Common myeloid progenitor, CD34-positive (primary cell): ENCODE measurements at regions not wholly inside any gene's neighbourhood (a gene's known extent, or its start where the extent isn't known, plus 50 kb on each side); places are given as distances from the start of the nearest gene placed in this dataset.
"Not testable (repeated sequence)": the region's sequence is repeated elsewhere in the genome, so short reads cannot be mapped to it uniquely, and the experiment has no call there.

Experiments used
- CTCF ChIA-PET: fragments of 350-600 bp; sonication (Branson Sonifier 250); formaldehyde crosslinking; loops from one replicate; lab custom pipeline; 2021; ENCODE audit warnings: antibody characterized with exemption; lab: Charles Lee
- POLR2A ChIA-PET: fragments of 350-600 bp; sonication (Branson Sonifier 250); formaldehyde crosslinking; loops from one replicate; lab custom pipeline; 2021; ENCODE audit warnings: antibody characterized with exemption; lab: Charles Lee
- DNase-seq, 3 donors: peaks; one replicate each; pipeline versions ENCODE4 v3.0.0 to v3.0.0-alpha.2; 2013
- H3K27ac ChIP-seq, 2 experiments: 1 replicate in 1 of 2; 2 replicates in 1 of 2; pipeline ENCODE4 v1.7.0; 2013; ENCODE audit warnings: inconsistent platforms in 2 of 2, low read length in 2 of 2, mild to moderate bottlenecking in 2 of 2, low read depth in 1 of 2, moderate library complexity in 1 of 2; ENCODE audit not compliant: severe bottlenecking in 2 of 2, insufficient read depth in 1 of 2, poor library complexity in 1 of 2
- H3K27me3 ChIP-seq, 5 experiments: replicated peaks in 2 of 5; 1 replicate in 3 of 5; 2 replicates in 2 of 5; pipeline versions ENCODE4 v1.6.1 to v1.7.0; 2013; ENCODE audit warnings: low read length in 4 of 5, mild to moderate bottlenecking in 2 of 5, moderate library complexity in 2 of 5, inconsistent platforms in 1 of 5; ENCODE audit not compliant: insufficient read depth in 5 of 5, control insufficient read depth in 4 of 5
- H3K36me3 ChIP-seq, 4 experiments: 1 replicate in 2 of 4; 2 replicates in 2 of 4; pipeline versions ENCODE4 v1.6.1 to v1.7.0; 2013; ENCODE audit warnings: low read length in 3 of 4, control low read depth in 1 of 4, mild to moderate bottlenecking in 1 of 4; ENCODE audit not compliant: control insufficient read depth in 4 of 4, insufficient read depth in 4 of 4
- H3K4me1 ChIP-seq, 4 experiments: 1 replicate in 3 of 4; 2 replicates in 1 of 4; pipeline versions ENCODE4 v1.6.1 to v1.7.1; 2013; ENCODE audit warnings: low read length in 3 of 4, mild to moderate bottlenecking in 3 of 4, control low read depth in 1 of 4, inconsistent platforms in 1 of 4, moderate library complexity in 1 of 4; ENCODE audit not compliant: control insufficient read depth in 4 of 4, insufficient read depth in 4 of 4; ENCODE audit errors: control extremely low read depth in 1 of 4
- H3K4me3 ChIP-seq, 7 experiments: 1 replicate in 4 of 7; 2 replicates in 3 of 7; pipeline versions ENCODE4 v1.5.1 to v1.7.0; 2013; ENCODE audit warnings: mild to moderate bottlenecking in 7 of 7, low read length in 6 of 7, moderate library complexity in 6 of 7, inconsistent platforms in 2 of 7, low read depth in 2 of 7, control low read depth in 1 of 7; ENCODE audit not compliant: insufficient read depth in 4 of 7, control insufficient read depth in 1 of 7; ENCODE audit errors: extremely low read depth in 1 of 7
- H3K9me3 ChIP-seq, 5 experiments: 1 replicate in 4 of 5; 2 replicates in 1 of 5; pipeline versions ENCODE4 v1.6.1 to v1.7.1; 2013; ENCODE audit warnings: low read length in 4 of 5, mild to moderate bottlenecking in 2 of 5, inconsistent platforms in 1 of 5, low read depth in 1 of 5, moderate library complexity in 1 of 5; ENCODE audit not compliant: control insufficient read depth in 4 of 5, insufficient read depth in 2 of 5; ENCODE audit errors: control extremely low read depth in 1 of 5
- WGBS: methylation state at CpG from one replicate; pipeline ENCODE4 v1.1.5; 2013; ENCODE audit not compliant: insufficient coverage; 5-methylcytosine and 5-hydroxymethylcytosine counted together

- WGBS, result no CpG with 5 or more reads among the region's 23 CpGs
- CTCF ChIA-PET, H3K36me3 ChIP-seq: not testable (repeated sequence)
These were observed 159.9 kb downstream of the ATP6V0E2 start for GRCh38 chr7:150033711-150034110.

GRCh38 chr7:150035769-150036168 is 162.0 kb downstream of the ATP6V0E2 start:
- H3K27me3 ChIP-seq, POLR2A ChIA-PET, H3K9me3 ChIP-seq, CTCF ChIA-PET, H3K4me1 ChIP-seq, H3K36me3 ChIP-seq, DNase-seq, H3K27ac ChIP-seq, H3K4me3 ChIP-seq: not testable (repeated sequence)
- WGBS, result 100% methylated on average over 5 of the region's 21 CpGs

More at GRCh38 chr7:150033711-150034110, 159.9 kb downstream of the ATP6V0E2 start:
- H3K4me3 ChIP-seq, H3K9me3 ChIP-seq, H3K4me1 ChIP-seq, DNase-seq, H3K27me3 ChIP-seq, POLR2A ChIA-PET, H3K27ac ChIP-seq: not testable (repeated sequence)

- not testable (repeated sequence) for H3K27me3 ChIP-seq
These were observed 165.3 kb downstream of the ATP6V0E2 start for GRCh38 chr7:150039061-150039460.

GRCh38 chr7:150042281-150042680 is 168.5 kb downstream of the ATP6V0E2 start:
- H3K4me3 ChIP-seq, H3K36me3 ChIP-seq, H3K9me3 ChIP-seq, H3K27ac ChIP-seq, H3K27me3 ChIP-seq, H3K4me1 ChIP-seq, POLR2A ChIA-PET, CTCF ChIA-PET, DNase-seq: not testable (repeated sequence)
- WGBS, result no CpG with 5 or more reads among the region's 20 CpGs

More at GRCh38 chr7:150039061-150039460, 165.3 kb downstream of the ATP6V0E2 start:
- H3K4me1 ChIP-seq, CTCF ChIA-PET, H3K27ac ChIP-seq, DNase-seq, H3K4me3 ChIP-seq, H3K9me3 ChIP-seq, H3K36me3 ChIP-seq, POLR2A ChIA-PET: not testable (repeated sequence)
- 91% methylated on average over 11 of the region's 16 CpGs for WGBS

GRCh38 chr7:150044771-150045170 is 171.0 kb downstream of the ATP6V0E2 start:
- not testable (repeated sequence) for H3K4me3 ChIP-seq

GRCh38 chr7:150045596-150045995 is 171.8 kb downstream of the ATP6V0E2 start:
- CTCF ChIA-PET, result interaction anchor here (1.8 kb wide), 1 partner anchor 162 kb away, joined by 4 read pairs; no protein-coding TSS in a partner anchor
- peak in 2 of 3 donors; percentile 4 to 5 for DNase-seq
- WGBS, result no CpG with 5 or more reads among the region's 2 CpGs
- peaks cover 0 to 11% (median 9%) of the 10 kb centered on the region in 4 experiments for H3K4me1 ChIP-seq
- H3K27me3 ChIP-seq, POLR2A ChIA-PET, H3K27ac ChIP-seq, H3K9me3 ChIP-seq, H3K36me3 ChIP-seq, H3K4me3 ChIP-seq: not testable (repeated sequence)

More at GRCh38 chr7:150044771-150045170, 171.0 kb downstream of the ATP6V0E2 start:
- DNase-seq, result peak; percentile 29 to 82 (median 73)
- H3K9me3 ChIP-seq, H3K36me3 ChIP-seq, H3K27ac ChIP-seq, H3K27me3 ChIP-seq, POLR2A ChIA-PET: not testable (repeated sequence)
- CTCF ChIA-PET, result interaction anchor here (1.8 kb wide), 1 partner anchor 161 kb away, joined by 4 read pairs; no protein-coding TSS in a partner anchor
- 39% methylated on average over 5 of the region's 7 CpGs for WGBS
- peaks cover 0 to 11% (median 9%) of the 10 kb centered on the region in 4 experiments for H3K4me1 ChIP-seq

GRCh38 chr7:150046290-150047194 is 172.8 kb downstream of the ATP6V0E2 start:
- H3K9me3 ChIP-seq, H3K27me3 ChIP-seq, H3K36me3 ChIP-seq, POLR2A ChIA-PET, H3K27ac ChIP-seq, CTCF ChIA-PET: not testable (repeated sequence)
- peak in 2 of 3 donors; percentile 9 to 19 for DNase-seq
- Histone ChIP-seq H3K4me3 (peak overlapping the region in 1 of 7 experiments; percentile 10), H3K4me1 (peaks cover 0 to 11% (median 9%) of the 10 kb centered on the region in 4 experiments)
- 0% methylated on average over 2 of the region's 17 CpGs for WGBS
